ENCODE measurements at regions not wholly inside any gene's neighbourhood (a gene's known extent, or its start where the extent isn't known, plus 50 kb on each side); places are given as distances from the start of the nearest gene placed in this dataset.
"Not testable (repeated sequence)": the region's sequence is repeated elsewhere in the genome, so short reads cannot be mapped to it uniquely, and the experiment has no call there.

- TF ChIP-seq CTCF (IDR thresholded peaks at IDR 0.05; ENCODE audit: borderline replicate concordance, control extremely low read depth, extremely low read depth, insufficient read depth, missing control alignments) = no peak
- in situ Hi-C loops (cut with MboI; ENCODE audit: low sequenced_read_pairs, unreplicated experiment) = no loop called here
- no peak for DNase-seq (ENCODE audit: low spot score)
Measured at GRCh38 chr20:48222595-48223180, 437.4 kb upstream of the SULF2 start.

GRCh38 chr20:48220033-48220633 lies 434.9 kb upstream of the SULF2 start:
- TF ChIP-seq CTCF (IDR thresholded peaks at IDR 0.05; ENCODE audit: borderline replicate concordance, control extremely low read depth, extremely low read depth, insufficient read depth, missing control alignments) = no peak
- no peak for DNase-seq (ENCODE audit: low spot score)

GRCh38 chr20:48219306-48219705 lies 434.0 kb upstream of the SULF2 start:
- in situ Hi-C loops (cut with MboI; ENCODE audit: low sequenced_read_pairs, unreplicated experiment) = no loop called here
- TF ChIP-seq CTCF (IDR thresholded peaks at IDR 0.05; ENCODE audit: borderline replicate concordance, control extremely low read depth, extremely low read depth, insufficient read depth, missing control alignments) = no peak
- DNase-seq (ENCODE audit: low spot score) = no peak

More at GRCh38 chr20:48220033-48220633, 434.9 kb upstream of the SULF2 start:
- in situ Hi-C loops (cut with MboI; ENCODE audit: low sequenced_read_pairs, unreplicated experiment) = no loop called here

GRCh38 chr20:48217190-48217589 lies 431.9 kb upstream of the SULF2 start:
- in situ Hi-C loops (cut with MboI; ENCODE audit: low sequenced_read_pairs, unreplicated experiment) = no loop called here
- TF ChIP-seq CTCF (IDR thresholded peaks at IDR 0.05; ENCODE audit: borderline replicate concordance, control extremely low read depth, extremely low read depth, insufficient read depth, missing control alignments) = no peak

GRCh38 chr20:48215536-48215935 lies 430.3 kb upstream of the SULF2 start:
- in situ Hi-C loops (cut with MboI; ENCODE audit: low sequenced_read_pairs, unreplicated experiment) = no loop called here
- TF ChIP-seq CTCF (IDR thresholded peaks at IDR 0.05; ENCODE audit: borderline replicate concordance, control extremely low read depth, extremely low read depth, insufficient read depth, missing control alignments) = no peak
- no peak for DNase-seq (ENCODE audit: low spot score)

More at GRCh38 chr20:48217190-48217589, 431.9 kb upstream of the SULF2 start:
- no peak for DNase-seq (ENCODE audit: low spot score)

GRCh38 chr20:48214601-48215000 lies 429.3 kb upstream of the SULF2 start:
- in situ Hi-C loops (cut with MboI; ENCODE audit: low sequenced_read_pairs, unreplicated experiment) = no loop called here
- no peak for DNase-seq (ENCODE audit: low spot score)
- TF ChIP-seq CTCF (IDR thresholded peaks at IDR 0.05; ENCODE audit: borderline replicate concordance, control extremely low read depth, extremely low read depth, insufficient read depth, missing control alignments) = no peak

- DNase-seq (ENCODE audit: low spot score); in situ Hi-C loops (cut with MboI; ENCODE audit: low sequenced_read_pairs, unreplicated experiment): not testable (repeated sequence)
Measured at GRCh38 chr20:48213635-48214034, 428.4 kb upstream of the SULF2 start.
